Osteocyte (in vitro differentiated cells): ENCODE measurements at regions not wholly inside any gene's neighbourhood (a gene's known extent, or its start where the extent isn't known, plus 50 kb on each side); places are given as distances from the start of the nearest gene placed in this dataset.
A peak's percentile ranks its signal among the peaks of the same experiment; 100 is the strongest.

Experiments used
- DNase-seq: peaks from one replicate; pipeline ENCODE4 v3.0.0; 2021; ENCODE audit warnings: mixed read lengths; ENCODE audit not compliant: unreplicated experiment; ENCODE audit errors: extremely low spot score
- H3K27ac Mint-ChIP-seq: one replicate; pipeline ENCODE4 v1.8.0; 2021; ENCODE audit warnings: mild to moderate bottlenecking, mixed read lengths; ENCODE audit not compliant: unreplicated experiment
- H3K27me3 Mint-ChIP-seq: one replicate; pipeline ENCODE4 v1.8.0; 2021; ENCODE audit warnings: mixed read lengths; ENCODE audit not compliant: unreplicated experiment
- H3K36me3 Mint-ChIP-seq: one replicate; pipeline ENCODE4 v1.8.0; 2021; ENCODE audit warnings: mixed read lengths; ENCODE audit not compliant: unreplicated experiment
- H3K4me1 Mint-ChIP-seq: one replicate; pipeline ENCODE4 v1.8.0; 2021; ENCODE audit warnings: mixed read lengths; ENCODE audit not compliant: unreplicated experiment
- H3K4me3 Mint-ChIP-seq: one replicate; pipeline ENCODE4 v1.8.0; 2021; ENCODE audit warnings: mild to moderate bottlenecking, moderate library complexity, mixed read lengths; ENCODE audit not compliant: unreplicated experiment
- H3K9me3 Mint-ChIP-seq: one replicate; pipeline ENCODE4 v1.8.0; 2021; ENCODE audit warnings: mixed read lengths; ENCODE audit not compliant: unreplicated experiment
- TF ChIP-seq, protein P1 (sequence below): fragments of 200-600 bp; sonication (generic); IDR thresholded peaks from 2 replicates; pipeline ENCODE4 v1.5.0; 2021; ENCODE audit warnings: antibody characterized with exemption, mild to moderate bottlenecking, moderate library complexity

DNA sequence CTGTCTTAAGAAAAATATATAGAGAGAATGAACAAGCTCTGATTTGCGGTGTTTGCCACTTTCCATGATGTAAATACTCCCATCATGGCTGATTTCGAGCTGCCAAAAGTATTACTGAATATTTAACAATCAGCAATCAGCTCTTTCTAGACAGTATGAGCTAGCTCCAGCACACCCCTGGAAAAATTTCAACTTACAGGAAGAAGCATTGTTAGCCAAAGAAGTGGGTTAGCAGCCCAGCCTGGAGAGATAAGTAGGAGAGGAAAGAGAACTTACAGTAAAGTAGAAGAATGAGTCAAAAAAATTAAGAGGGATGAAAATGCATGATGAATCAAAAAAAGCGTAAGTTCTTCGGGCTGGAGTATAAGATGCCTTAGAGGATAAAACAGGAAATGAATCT, 60.6 kb upstream of the ANK3 start:
- no peaks in the 10 kb centered on the region for H3K27me3 Mint-ChIP-seq
- no peak overlapping the region for H3K27ac Mint-ChIP-seq

DNA sequence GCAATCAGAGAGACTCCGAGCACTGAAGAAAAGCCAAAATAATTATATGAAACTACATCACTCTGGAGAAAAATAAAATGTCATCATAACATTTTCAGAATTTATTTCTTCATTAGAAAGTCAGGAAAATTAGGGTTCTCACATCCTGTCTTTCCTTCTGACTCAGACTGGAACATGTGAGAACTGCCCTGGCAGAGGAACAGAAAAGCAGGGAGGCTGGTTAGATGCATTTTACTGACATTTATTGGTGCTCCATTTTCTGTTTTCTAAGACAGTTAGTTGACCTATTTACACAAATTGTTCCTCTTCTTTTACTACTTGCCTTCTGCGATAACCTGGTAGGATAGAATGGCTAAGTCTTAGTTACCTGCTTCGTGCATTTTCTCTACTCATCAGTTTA, 58.6 kb upstream of the ANK3 start:
- Mint-ChIP-seq H3K9me3 (no peaks in the 10 kb centered on the region), H3K27ac (no peak overlapping the region), H3K4me1 (peaks cover 40% of the 10 kb centered on the region), H3K27me3 (no peaks in the 10 kb centered on the region), H3K4me3 (no peak overlapping the region), H3K36me3 (no peaks in the 10 kb centered on the region)
- TF ChIP-seq, protein P1, sequence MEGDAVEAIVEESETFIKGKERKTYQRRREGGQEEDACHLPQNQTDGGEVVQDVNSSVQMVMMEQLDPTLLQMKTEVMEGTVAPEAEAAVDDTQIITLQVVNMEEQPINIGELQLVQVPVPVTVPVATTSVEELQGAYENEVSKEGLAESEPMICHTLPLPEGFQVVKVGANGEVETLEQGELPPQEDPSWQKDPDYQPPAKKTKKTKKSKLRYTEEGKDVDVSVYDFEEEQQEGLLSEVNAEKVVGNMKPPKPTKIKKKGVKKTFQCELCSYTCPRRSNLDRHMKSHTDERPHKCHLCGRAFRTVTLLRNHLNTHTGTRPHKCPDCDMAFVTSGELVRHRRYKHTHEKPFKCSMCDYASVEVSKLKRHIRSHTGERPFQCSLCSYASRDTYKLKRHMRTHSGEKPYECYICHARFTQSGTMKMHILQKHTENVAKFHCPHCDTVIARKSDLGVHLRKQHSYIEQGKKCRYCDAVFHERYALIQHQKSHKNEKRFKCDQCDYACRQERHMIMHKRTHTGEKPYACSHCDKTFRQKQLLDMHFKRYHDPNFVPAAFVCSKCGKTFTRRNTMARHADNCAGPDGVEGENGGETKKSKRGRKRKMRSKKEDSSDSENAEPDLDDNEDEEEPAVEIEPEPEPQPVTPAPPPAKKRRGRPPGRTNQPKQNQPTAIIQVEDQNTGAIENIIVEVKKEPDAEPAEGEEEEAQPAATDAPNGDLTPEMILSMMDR = no peak
- DNase-seq = no peak

More for the DNA sequence above, 60.6 kb upstream of the ANK3 start:
- TF ChIP-seq, protein P1 = no peak
- Mint-ChIP-seq H3K36me3 (no peaks in the 10 kb centered on the region), H3K4me3 (no peak overlapping the region), H3K9me3 (no peaks in the 10 kb centered on the region), H3K4me1 (peaks cover 27% of the 10 kb centered on the region)
- no peak for DNase-seq

DNA sequence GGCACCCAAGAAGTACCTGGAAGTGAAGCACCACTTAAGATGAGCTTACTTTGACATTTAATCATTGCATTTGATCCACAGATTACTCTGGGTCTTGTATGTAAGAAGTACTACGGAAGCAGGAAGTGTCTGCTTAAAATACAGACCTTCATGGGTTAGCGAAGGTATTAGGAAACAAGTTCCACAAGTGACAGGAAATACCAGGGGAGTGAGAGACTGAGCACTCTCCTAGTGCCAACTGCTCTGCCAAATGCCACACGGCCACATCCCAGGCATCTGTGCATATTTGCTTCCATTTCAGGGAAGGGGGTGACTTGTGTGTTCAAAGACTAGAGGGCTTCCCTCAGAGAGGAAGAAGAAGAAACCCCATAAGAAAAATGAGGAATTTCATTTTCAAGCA, 57.2 kb upstream of the ANK3 start:
- no peaks in the 10 kb centered on the region for H3K9me3 Mint-ChIP-seq
- no peaks in the 10 kb centered on the region for H3K27me3 Mint-ChIP-seq
- TF ChIP-seq, protein P1 = no peak
- no peaks in the 10 kb centered on the region for H3K36me3 Mint-ChIP-seq
- peak overlapping the region; percentile 41 for H3K27ac Mint-ChIP-seq
- H3K4me3 Mint-ChIP-seq = no peak overlapping the region
- peaks cover 47% of the 10 kb centered on the region for H3K4me1 Mint-ChIP-seq
- no peak for DNase-seq

DNA sequence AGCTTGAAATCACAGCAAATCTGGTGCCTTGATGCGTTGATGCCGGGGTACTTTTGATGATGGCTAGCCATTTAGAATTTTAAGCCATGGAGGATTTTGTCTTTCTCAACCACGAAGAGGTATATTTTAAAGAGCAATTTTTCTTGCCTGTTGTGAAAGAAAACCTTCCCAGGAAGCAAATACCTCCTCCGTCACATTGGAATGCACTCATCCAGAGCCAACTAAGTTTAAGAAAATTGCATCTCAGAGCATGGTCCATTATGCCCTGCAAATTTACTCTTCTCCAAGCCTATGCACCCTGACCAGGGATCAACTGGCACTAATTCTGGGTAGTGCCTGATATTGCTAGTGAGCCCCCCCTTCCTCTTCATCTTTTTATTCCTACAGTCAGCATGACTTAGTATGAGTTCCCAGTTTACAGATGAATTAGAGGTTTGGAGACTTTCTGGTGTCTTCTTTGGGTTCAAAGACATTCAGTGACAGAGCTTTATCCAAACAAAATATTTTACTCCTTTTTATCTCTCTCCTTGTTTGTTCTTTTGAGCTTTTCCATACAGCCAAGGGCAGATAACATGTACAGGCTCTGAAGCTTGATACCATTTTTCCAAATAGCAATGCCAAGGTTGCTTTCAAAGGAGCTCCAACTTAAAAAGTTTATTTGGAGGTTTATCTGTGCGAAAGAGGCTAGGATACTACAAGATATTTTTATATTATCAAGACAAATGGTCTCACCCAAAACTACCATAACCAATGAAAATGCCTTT, 56.6 kb upstream of the ANK3 start:
- Mint-ChIP-seq H3K9me3 (no peaks in the 10 kb centered on the region), H3K27ac (peak overlapping the region; percentile 41), H3K36me3 (no peaks in the 10 kb centered on the region), H3K4me1 (peaks cover 47% of the 10 kb centered on the region), H3K4me3 (no peak overlapping the region), H3K27me3 (no peaks in the 10 kb centered on the region)
- DNase-seq = no peak
- TF ChIP-seq, protein P1 = no peak

DNA sequence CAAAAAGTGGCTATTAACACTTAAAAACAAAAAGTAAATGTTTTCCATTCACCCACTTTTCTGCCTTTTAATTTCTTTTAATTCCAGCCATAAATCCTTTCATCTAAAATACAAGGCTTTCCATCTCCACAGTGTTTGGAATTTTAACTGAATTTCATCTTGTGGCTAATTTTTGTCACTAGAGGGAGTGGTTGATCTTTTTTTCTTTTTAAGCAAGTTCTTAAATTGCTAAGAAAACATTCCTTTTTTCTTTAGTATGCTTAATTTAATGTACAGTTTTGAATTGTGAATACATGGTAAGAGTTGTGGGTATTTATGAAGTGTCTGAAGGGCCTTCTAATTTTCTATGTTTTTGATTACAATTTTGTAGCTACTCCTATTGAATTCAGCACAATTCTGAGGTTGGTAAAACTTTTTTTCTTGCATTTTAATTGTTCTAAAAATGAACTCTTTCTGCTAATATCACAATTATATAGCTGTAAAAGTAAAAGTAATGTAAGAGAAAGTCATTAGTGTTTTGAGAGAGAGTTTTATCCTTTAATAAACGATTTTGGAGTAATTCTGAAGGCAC, 54.9 kb upstream of the ANK3 start:
- H3K4me1 Mint-ChIP-seq = peaks cover 47% of the 10 kb centered on the region
- TF ChIP-seq, protein P1 = peak; percentile 73
- peak overlapping the region; percentile 39 for H3K27ac Mint-ChIP-seq
- DNase-seq = no peak
- H3K27me3 Mint-ChIP-seq = no peaks in the 10 kb centered on the region
- no peak overlapping the region for H3K4me3 Mint-ChIP-seq
- H3K36me3 Mint-ChIP-seq = no peaks in the 10 kb centered on the region
- H3K9me3 Mint-ChIP-seq = no peaks in the 10 kb centered on the region
